ENCODE measurements at regions not wholly inside any gene's neighbourhood (a gene's known extent, or its start where the extent isn't known, plus 50 kb on each side); places are given as distances from the start of the nearest gene placed in this dataset.

DNA sequence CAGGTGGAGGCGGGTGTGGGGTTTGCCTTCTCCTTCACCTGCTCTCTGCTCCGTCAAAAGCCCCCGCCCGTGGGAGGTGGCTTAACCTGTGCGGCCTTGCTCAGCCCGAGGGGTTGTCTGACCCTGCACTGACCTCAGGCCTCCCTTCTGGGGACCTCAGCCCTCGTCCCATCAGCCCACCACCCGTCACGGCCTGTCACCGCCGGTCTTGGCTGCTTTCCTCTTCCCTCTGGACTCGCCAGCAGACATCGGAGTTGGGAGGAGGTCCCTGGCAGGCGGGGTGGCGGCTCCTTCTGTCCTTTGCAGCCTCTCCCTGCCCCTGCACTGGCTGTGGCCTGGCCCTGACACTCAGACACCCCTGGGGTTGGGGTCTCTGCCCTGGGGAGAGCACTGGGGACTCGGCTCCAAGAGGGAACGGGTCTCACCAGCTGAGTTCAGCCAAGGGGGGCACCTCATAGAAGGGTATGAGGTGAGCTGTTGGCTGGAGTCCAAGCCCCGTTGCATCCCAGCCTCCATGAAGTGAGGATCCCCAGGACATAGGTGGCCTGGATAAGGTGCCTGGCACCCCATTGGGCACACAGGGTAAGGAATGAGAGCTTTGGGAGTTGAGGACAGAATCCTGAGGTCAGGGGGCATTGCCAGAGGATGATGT, 999.6 kb downstream of the BRD1 start:
- DNase-seq (ENCODE audit: low read depth) = no peak
- H3K4me3 ChIP-seq (ENCODE audit: low read depth, low read length) = no peak overlapping the region
- TF ChIP-seq CTCF (IDR thresholded peaks at IDR 0.05; ENCODE audit: low read depth, low read length, missing control alignments) = no peak

- no peak for DNase-seq (ENCODE audit: low read depth)
- TF ChIP-seq CTCF (IDR thresholded peaks at IDR 0.05; ENCODE audit: low read depth, low read length, missing control alignments) = no peak
- H3K4me3 ChIP-seq (ENCODE audit: low read depth, low read length) = no peak overlapping the region
Measured at GRCh38 chr22:48827268-48827846, 1000.3 kb downstream of the BRD1 start.

GRCh38 chr22:48826546-48826945, 1001.1 kb downstream of the BRD1 start:
- no peak for DNase-seq (ENCODE audit: low read depth)
- TF ChIP-seq CTCF (IDR thresholded peaks at IDR 0.05; ENCODE audit: low read depth, low read length, missing control alignments) = no peak
- H3K4me3 ChIP-seq (ENCODE audit: low read depth, low read length) = no peak overlapping the region

DNA sequence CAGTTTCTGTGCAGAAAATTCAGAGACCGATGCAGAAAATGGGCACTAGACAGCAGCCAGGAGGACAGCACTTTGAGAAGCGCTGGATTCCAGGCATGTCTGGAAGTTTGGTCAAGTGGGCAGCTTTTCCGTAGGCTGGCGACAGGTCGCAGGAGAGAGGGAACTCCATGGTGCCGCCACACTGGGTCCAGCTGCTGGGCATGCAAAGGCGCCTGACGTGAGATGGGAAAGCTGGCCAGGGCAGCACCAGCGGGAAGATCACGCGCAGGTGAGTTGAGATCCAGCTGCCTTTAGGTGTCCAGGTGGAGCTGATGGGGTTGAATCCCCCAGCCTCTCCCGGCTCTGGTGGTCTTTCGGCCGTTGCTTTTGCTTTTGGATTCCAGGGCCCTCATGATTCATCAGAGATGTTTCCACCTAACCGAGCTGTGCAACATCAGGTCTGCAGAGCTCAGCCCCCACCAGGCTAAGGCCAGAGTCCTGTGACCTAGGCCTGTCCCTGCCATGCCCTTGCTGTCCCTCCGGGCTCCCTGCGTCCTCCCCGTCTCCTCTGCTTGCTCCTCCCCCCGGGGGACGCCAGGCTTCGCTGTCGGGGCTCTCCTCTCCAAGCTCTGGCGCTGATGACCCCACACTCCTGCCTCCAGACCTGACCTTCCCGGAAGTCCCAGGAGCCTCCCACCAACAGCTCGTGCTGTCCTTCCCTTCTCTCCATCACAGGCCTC, 1001.7 kb downstream of the BRD1 start:
- no peak for DNase-seq (ENCODE audit: low read depth)
- no peak overlapping the region for H3K4me3 ChIP-seq (ENCODE audit: low read depth, low read length)
- TF ChIP-seq CTCF (IDR thresholded peaks at IDR 0.05; ENCODE audit: low read depth, low read length, missing control alignments) = no peak

- no peak for DNase-seq (ENCODE audit: low read depth)
- no peak overlapping the region for H3K4me3 ChIP-seq (ENCODE audit: low read depth, low read length)
- no peak for TF ChIP-seq CTCF (IDR thresholded peaks at IDR 0.05; ENCODE audit: low read depth, low read length, missing control alignments)
Measured at GRCh38 chr22:48824712-48825651, 1002.7 kb downstream of the BRD1 start.

DNA sequence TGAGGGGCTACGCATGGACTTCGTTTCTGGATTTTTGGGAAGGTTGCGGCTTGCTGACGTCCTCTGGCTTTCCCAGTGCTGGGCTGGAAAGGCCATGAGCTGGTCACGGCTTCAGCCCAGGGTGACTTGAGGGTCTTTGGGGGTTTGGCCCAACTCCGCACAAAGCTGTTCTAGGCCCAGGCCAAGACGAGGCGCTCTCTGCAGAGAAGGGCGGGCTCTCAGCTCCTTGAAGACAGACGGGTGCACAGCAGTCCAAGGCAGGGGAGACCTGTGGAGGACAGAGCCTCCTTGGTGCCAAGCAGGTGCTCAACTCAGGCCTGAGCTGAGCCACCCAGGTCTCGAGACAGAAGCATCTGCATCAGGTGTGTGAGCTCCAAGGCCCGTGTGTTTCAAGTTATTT, 1003.7 kb downstream of the BRD1 start:
- DNase-seq (ENCODE audit: low read depth) = no peak

More for the DNA sequence above, 1003.7 kb downstream of the BRD1 start:
- no peak overlapping the region for H3K4me3 ChIP-seq (ENCODE audit: low read depth, low read length)
- TF ChIP-seq CTCF (IDR thresholded peaks at IDR 0.05; ENCODE audit: low read depth, low read length, missing control alignments) = no peak
